ENCODE measurements at regions not wholly inside any gene's neighbourhood (a gene's known extent, or its start where the extent isn't known, plus 50 kb on each side); places are given as distances from the start of the nearest gene placed in this dataset.

GRCh38 chr9:111258875-111259271 is 71.2 kb downstream of the OR2K2 start:
- H3K4me1 ChIP-seq = peaks cover 12% of the 10 kb centered on the region
- H3K27me3 ChIP-seq = no peaks in the 10 kb centered on the region
- no peaks in the 10 kb centered on the region for H4K20me1 ChIP-seq (ENCODE audit: low read depth)
- no peaks in the 10 kb centered on the region for H3K36me3 ChIP-seq
- H3K27ac ChIP-seq = no peak overlapping the region
- no peaks in the 10 kb centered on the region for H3K9me3 ChIP-seq (ENCODE audit: low read depth)
- Mint-ChIP-seq H3K36me3 (no peaks in the 10 kb centered on the region), H3K4me3 (no peak overlapping the region), H3K9me3 (peaks cover 4% of the 10 kb centered on the region), H3K4me1 (peaks cover 8% of the 10 kb centered on the region), H3K27me3 (ENCODE audit: insufficient read depth, low read depth) (no peaks in the 10 kb centered on the region), H3K27ac (no peak overlapping the region)
- DNase-seq (ENCODE audit: low spot score) = no peak
- no peaks in the 10 kb centered on the region for H3K79me2 ChIP-seq (ENCODE audit: low read depth)
- TF ChIP-seq EZH2phosphoT487 (IDR thresholded peaks at IDR 0.05) (no peak), CTCF (IDR thresholded peaks at IDR 0.05) (no peak), EZH2 (IDR thresholded peaks at IDR 0.05) (no peak)
- H3K4me2 ChIP-seq = no peak overlapping the region
- H3F3A ChIP-seq (ENCODE audit: low read depth) = no peaks in the 10 kb centered on the region
- H3K4me3 ChIP-seq = no peak overlapping the region
- H2AFZ ChIP-seq (replicated peaks) = no peak overlapping the region
- no peak overlapping the region for H3K9ac ChIP-seq

GRCh38 chr9:111258209-111258874 is 71.7 kb downstream of the OR2K2 start:
- Mint-ChIP-seq H3K4me1 (peaks cover 6% of the 10 kb centered on the region), H3K36me3 (no peaks in the 10 kb centered on the region), H3K9me3 (peaks cover 4% of the 10 kb centered on the region), H3K27ac (no peak overlapping the region), H3K27me3 (ENCODE audit: insufficient read depth, low read depth) (no peaks in the 10 kb centered on the region), H3K4me3 (no peak overlapping the region)
- Histone ChIP-seq H3K9ac (no peak overlapping the region), H3K9me3 (ENCODE audit: low read depth) (no peaks in the 10 kb centered on the region), H3K27ac (no peak overlapping the region), H3F3A (ENCODE audit: low read depth) (no peaks in the 10 kb centered on the region), H4K20me1 (ENCODE audit: low read depth) (no peaks in the 10 kb centered on the region), H3K27me3 (no peaks in the 10 kb centered on the region), H3K4me1 (peaks cover 12% of the 10 kb centered on the region), H3K36me3 (no peaks in the 10 kb centered on the region), H2AFZ (replicated peaks) (peak overlapping the region; percentile 3), H3K4me2 (no peak overlapping the region), H3K4me3 (no peak overlapping the region), H3K79me2 (ENCODE audit: low read depth) (no peaks in the 10 kb centered on the region)
- TF ChIP-seq CTCF (IDR thresholded peaks at IDR 0.05) (no peak), EZH2 (IDR thresholded peaks at IDR 0.05) (no peak), EZH2phosphoT487 (IDR thresholded peaks at IDR 0.05) (no peak)
- no peak for DNase-seq (ENCODE audit: low spot score)

GRCh38 chr9:111253742-111254437 is 76.1 kb downstream of the OR2K2 start:
- Histone ChIP-seq H3K9ac (no peak overlapping the region), H3K4me2 (no peak overlapping the region), H3K27me3 (no peaks in the 10 kb centered on the region), H4K20me1 (ENCODE audit: low read depth) (no peaks in the 10 kb centered on the region), H3K36me3 (no peaks in the 10 kb centered on the region), H3F3A (ENCODE audit: low read depth) (no peaks in the 10 kb centered on the region), H3K27ac (no peak overlapping the region), H3K4me1 (peaks cover 17% of the 10 kb centered on the region), H2AFZ (replicated peaks) (no peak overlapping the region), H3K4me3 (no peak overlapping the region), H3K9me3 (ENCODE audit: low read depth) (no peaks in the 10 kb centered on the region), H3K79me2 (ENCODE audit: low read depth) (no peaks in the 10 kb centered on the region)
- no peaks in the 10 kb centered on the region for H3K36me3 Mint-ChIP-seq
- H3K4me3 Mint-ChIP-seq = no peak overlapping the region
- no peaks in the 10 kb centered on the region for H3K9me3 Mint-ChIP-seq
- H3K27ac Mint-ChIP-seq = no peak overlapping the region
- H3K4me1 Mint-ChIP-seq = peaks cover 16% of the 10 kb centered on the region
- H3K27me3 Mint-ChIP-seq (ENCODE audit: insufficient read depth, low read depth) = no peaks in the 10 kb centered on the region
- TF ChIP-seq EZH2 (IDR thresholded peaks at IDR 0.05) = no peak
- no peak for TF ChIP-seq CTCF (IDR thresholded peaks at IDR 0.05)
- TF ChIP-seq EZH2phosphoT487 (IDR thresholded peaks at IDR 0.05) = no peak
- DNase-seq (ENCODE audit: low spot score) = no peak

All from neural progenitor cell (in vitro differentiated cells).